IMR-90 (cell line): ENCODE measurements at regions not wholly inside any gene's neighbourhood (a gene's known extent, or its start where the extent isn't known, plus 50 kb on each side); places are given as distances from the start of the nearest gene placed in this dataset.

Experiments
- ATAC-seq: fragments of 200-7000 bp; cut with Tn5 transposase; 2 replicates; pipeline ENCODE4 v1.9.1; 2020; ENCODE audit warnings: low read depth, mild to moderate bottlenecking, moderate library complexity
- BruUV-seq: library from RNA; stranded (reverse); fragments of 400-500 nt; replicated peaks from 2 replicates; lab custom pipeline; 2021; lab: Mats Ljungman, UMichigan
- CTCF ChIA-PET: fragments of 300-600 bp; formaldehyde crosslinking; extraction: SDS; loops from one replicate; lab custom pipeline; 2021; ENCODE audit warnings: antibody characterized with exemption; lab: Yijun Ruan, JAX
- POLR2A ChIA-PET: fragments of 300-600 bp; sonication (Branson Sonifier 250); formaldehyde crosslinking; loops from one replicate; lab custom pipeline; 2022; ENCODE audit warnings: antibody characterized with exemption; ENCODE audit not compliant: unreplicated experiment; lab: Charles Lee
- DNase-seq: peaks from one replicate; pipeline ENCODE4 v3.0.0; 2013
- H2AFZ ChIP-seq: replicated peaks from 2 replicates; pipeline ENCODE3; 2013; ENCODE audit warnings: low read length, mild to moderate bottlenecking; ENCODE audit not compliant: poor library complexity
- H2AK5ac ChIP-seq: 2 replicates; pipeline ENCODE4 v1.6.1; 2013; ENCODE audit warnings: low read depth, low read length, inconsistent platforms
- H2AK9ac ChIP-seq: replicated peaks from 2 replicates; pipeline ENCODE3; 2013; ENCODE audit warnings: mild to moderate bottlenecking, low read depth, low read length, moderate library complexity; ENCODE audit not compliant: poor library complexity
- H2BK120ac ChIP-seq: 2 replicates; pipeline ENCODE4 v1.6.1; 2013; ENCODE audit warnings: low read depth, low read length, inconsistent platforms
- H2BK15ac ChIP-seq: 3 replicates; pipeline ENCODE4 v1.6.1; 2013; ENCODE audit warnings: low read depth, low read length, inconsistent platforms
- H2BK20ac ChIP-seq: 2 replicates; pipeline ENCODE4 v1.6.1; 2013; ENCODE audit warnings: low read depth, mild to moderate bottlenecking, inconsistent platforms, low read length, moderate library complexity
- H2BK5ac ChIP-seq: 2 replicates; pipeline ENCODE4 v1.6.1; 2013; ENCODE audit warnings: mild to moderate bottlenecking, low read depth, low read length, inconsistent platforms; ENCODE audit not compliant: poor library complexity, severe bottlenecking
- H3K14ac ChIP-seq: replicated peaks from 2 replicates; pipeline ENCODE4 v1.6.1; 2013; ENCODE audit warnings: low read depth, low read length, inconsistent platforms
- H3K18ac ChIP-seq: 2 replicates; pipeline ENCODE4 v1.6.1; 2013; ENCODE audit warnings: low read depth, low read length, control low read depth
- H3K23ac ChIP-seq: 2 replicates; pipeline ENCODE4 v1.6.1; 2013; ENCODE audit warnings: low read depth, low read length, inconsistent platforms
- H3K27ac ChIP-seq: 2 replicates; pipeline ENCODE4 v1.5.1; 2013; ENCODE audit warnings: mild to moderate bottlenecking, control low read depth, low read length; ENCODE audit not compliant: insufficient read depth
- H3K27me3 ChIP-seq: 2 replicates; pipeline ENCODE4 v1.6.1; 2013; ENCODE audit warnings: low read length; ENCODE audit not compliant: control insufficient read depth, insufficient read depth
- H3K36me3 ChIP-seq: 2 replicates; pipeline ENCODE4 v1.6.1; 2013; ENCODE audit warnings: low read length, mixed read lengths; ENCODE audit not compliant: control insufficient read depth, insufficient read depth
- H3K4ac ChIP-seq: 2 replicates; pipeline ENCODE4 v1.6.1; 2013; ENCODE audit warnings: low read depth, low read length, inconsistent platforms
- H3K4me1 ChIP-seq: 2 replicates; pipeline ENCODE4 v1.6.1; 2013; ENCODE audit warnings: low read length, mixed read lengths; ENCODE audit not compliant: control insufficient read depth, insufficient read depth
- H3K4me2 ChIP-seq: 2 replicates; pipeline ENCODE4 v1.6.1; 2013; ENCODE audit warnings: low read depth, mild to moderate bottlenecking, control low read depth, low read length, moderate library complexity
- H3K4me3 ChIP-seq: 2 replicates; pipeline ENCODE4 v1.5.1; 2013; ENCODE audit warnings: low read depth, mild to moderate bottlenecking, control low read depth, low read length, moderate library complexity; ENCODE audit not compliant: insufficient read depth
- H3K56ac ChIP-seq: 2 replicates; pipeline ENCODE4 v1.6.1; 2013; ENCODE audit warnings: low read length, inconsistent platforms; ENCODE audit not compliant: insufficient read depth; ENCODE audit errors: extremely low read depth
- H3K79me1 ChIP-seq, 2 experiments: 2 replicates each; pipeline ENCODE4 v1.6.1; 2013; ENCODE audit warnings: low read length in 2 of 2, inconsistent platforms in 1 of 2, low read depth in 1 of 2
- H3K9ac ChIP-seq: 2 replicates; pipeline ENCODE4 v1.6.1; 2013; ENCODE audit warnings: low read depth, low read length, control low read depth
- H3K9me1 ChIP-seq: 2 replicates; pipeline ENCODE4 v1.6.1; 2013; ENCODE audit warnings: low read length, inconsistent platforms; ENCODE audit not compliant: insufficient read depth
- H3K9me3 ChIP-seq: 2 replicates; pipeline ENCODE4 v1.6.1; 2013; ENCODE audit warnings: low read length; ENCODE audit not compliant: control insufficient read depth, insufficient read depth
- H4K20me1 ChIP-seq: 2 replicates; pipeline ENCODE4 v1.6.1; 2013; ENCODE audit warnings: low read length, inconsistent platforms; ENCODE audit not compliant: insufficient read depth
- H4K5ac ChIP-seq: 2 replicates; pipeline ENCODE4 v1.6.1; 2013; ENCODE audit warnings: mild to moderate bottlenecking, low read depth, low read length, control low read depth
- H4K8ac ChIP-seq, 2 experiments: 2 replicates each; pipeline ENCODE4 v1.6.1; 2013; ENCODE audit warnings: low read depth in 2 of 2, low read length in 2 of 2, control low read depth in 1 of 2, inconsistent platforms in 1 of 2
- H4K91ac ChIP-seq: 2 replicates; pipeline ENCODE4 v1.6.1; 2013; ENCODE audit warnings: low read depth, low read length, inconsistent platforms; ENCODE audit not compliant: insufficient read depth
- FOS ChIP-seq: fragments of 150-350 bp; IDR thresholded peaks from 2 replicates; pipeline ENCODE4 v1.6.1; 2016; ENCODE audit warnings: low read depth, low read length
- MAZ ChIP-seq: IDR thresholded peaks from 2 replicates; pipeline ENCODE4 v1.6.1; 2012; ENCODE audit warnings: low read depth, mild to moderate bottlenecking, low read length, improper control_type of control experiment, moderate library complexity, borderline replicate concordance
- RFX5 ChIP-seq: IDR thresholded peaks from 2 replicates; pipeline ENCODE4 v1.8.0; 2012; ENCODE audit warnings: low read depth, mild to moderate bottlenecking, low read length, moderate library complexity
- WGBS, 2 experiments: methylation state at CpG; one replicate each; pipeline versions ENCODE4 v1.1.5 to v1.1.7; 2013; ENCODE audit warnings: missing lambda C conversion rate in 2 of 2; ENCODE audit not compliant: insufficient read length in 1 of 2; ENCODE audit errors: extremely low coverage in 2 of 2; 5-methylcytosine and 5-hydroxymethylcytosine counted together
- dilution Hi-C: fragments of 300-500 bp; cut with HindIII; formaldehyde crosslinking; loops from one replicate; pipeline ENCODE4 v1.14.3; 2018; ENCODE audit warnings: low sequenced_read_pairs; ENCODE audit not compliant: unreplicated experiment
- in situ Hi-C: fragments of 300-500 bp; cut with MboI; formaldehyde crosslinking; loops from 3 replicates; pipeline ENCODE4 v1.14.3; 2019; ENCODE audit warnings: low sequenced_read_pairs, inconsistent platforms, mixed read lengths
- intact Hi-C: fragments of 100-400 bp; cut with micrococcal nuclease; formaldehyde crosslinking; loops from 2 replicates; pipeline ENCODE4 v1.10.0; 2022

DNA sequence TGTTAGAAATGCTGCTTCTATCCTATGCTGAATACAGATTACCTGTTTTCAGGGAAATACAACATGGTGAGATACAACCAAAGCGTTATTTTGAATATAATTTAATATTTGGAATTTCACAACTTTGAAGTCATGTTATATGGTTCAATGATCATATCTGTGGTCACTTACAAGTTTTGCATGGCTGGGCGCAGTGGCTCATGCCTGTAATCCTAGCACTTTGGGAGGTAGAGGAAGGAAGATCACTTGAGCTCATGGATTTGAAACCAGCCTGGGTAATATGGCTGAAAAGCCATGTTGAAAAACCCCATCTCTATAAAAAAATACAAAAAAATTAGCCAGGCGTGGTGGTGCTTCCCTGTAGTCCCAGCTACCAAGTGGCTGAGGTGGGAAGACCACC, 57.9 kb downstream of the DOP1B start:
- intact Hi-C loops (loop anchor here (5.0 kb wide), 1 partner anchor 108 kb away; the partner anchor contains the start of gene MORC3), in situ Hi-C loops (no loop called here), dilution Hi-C loops (no loop called here)
- Histone ChIP-seq H4K20me1 (no peaks in the 10 kb centered on the region), H3K23ac (no peak overlapping the region), H3K14ac (no peak overlapping the region), H3K4me3 (no peak overlapping the region), H3K4me1 (peaks cover 15% of the 10 kb centered on the region), H4K91ac (no peak overlapping the region), H3K36me3 (peaks cover 5% of the 10 kb centered on the region), H4K8ac (no peak overlapping the region), H3K9me1 (peaks cover 8% of the 10 kb centered on the region), H2BK15ac (no peak overlapping the region; the same call in 2 of the 3 replicates), H3K9me3 (no peaks in the 10 kb centered on the region), H2AK9ac (no peak overlapping the region), H2BK20ac (no peak overlapping the region), H3K27me3 (no peaks in the 10 kb centered on the region), H2BK120ac (peak overlapping the region; percentile 38; the same call in 1 of the 2 replicates), H2AFZ (no peak overlapping the region), H3K9ac (no peak overlapping the region), H3K18ac (no peak overlapping the region), H2BK5ac (no peak overlapping the region), H3K27ac (no peak overlapping the region), H3K4ac (0 out of 2 replicates have a peak overlapping the region, but pooled peaks have one; percentile 46), H2AK5ac (peak overlapping the region; percentile 61; the same call in 1 of the 2 replicates), H3K79me1 (peaks cover 5 to 27% of the 10 kb centered on the region in 2 experiments), H3K4me2 (no peak overlapping the region), H3K56ac (no peak overlapping the region), H4K5ac (no peak overlapping the region)
- no TSS peak for BruUV-seq
- TF ChIP-seq FOS (no peak), MAZ (no peak), RFX5 (no peak)
- DNase-seq, result no peak
- CTCF ChIA-PET, result no interaction called here
- WGBS, 2 experiments, result no CpG with 5 or more reads among the region's 3 CpGs
- no peak for ATAC-seq
- POLR2A ChIA-PET, result no interaction called here
